H1 (cell line): ENCODE measurements at regions not wholly inside any gene's neighbourhood (a gene's known extent, or its start where the extent isn't known, plus 50 kb on each side); places are given as distances from the start of the nearest gene placed in this dataset.

Source experiments
- ATF2 ChIP-seq: IDR thresholded peaks from 2 replicates; pipeline ENCODE4 v1.6.1; 2012; ENCODE audit warnings: low read length, inconsistent platforms
- CHD7 ChIP-seq: fragments of 300-600 bp; sonication (generic); IDR thresholded peaks from 2 replicates; pipeline ENCODE4 v1.7.1; 2012; ENCODE audit warnings: low read length, moderate library complexity, mild to moderate bottlenecking, inconsistent platforms; ENCODE audit not compliant: insufficient replicate concordance
- CREB1 ChIP-seq: IDR thresholded peaks from 2 replicates; pipeline ENCODE4 v1.6.1; 2012; ENCODE audit warnings: inconsistent platforms
- EZH2 ChIP-seq: fragments of 200-600 bp; sonication (generic); IDR thresholded peaks from 2 replicates; pipeline ENCODE4 v1.7.1; 2012; ENCODE audit warnings: low read depth, mild to moderate bottlenecking, moderate library complexity, low read length, inconsistent platforms; ENCODE audit not compliant: severe bottlenecking
- GTF2F1 ChIP-seq: IDR thresholded peaks from 2 replicates; pipeline ENCODE4 v1.6.1; 2012; ENCODE audit warnings: low read depth, low read length, improper control_type of control experiment, borderline replicate concordance
- JUND ChIP-seq: IDR thresholded peaks from 2 replicates; pipeline ENCODE4 v1.6.1; 2011; ENCODE audit warnings: mild to moderate bottlenecking, improper control_type of control experiment, low read length
- PHF8 ChIP-seq: fragments of 200-600 bp; sonication (generic); conservative IDR thresholded peaks from 2 replicates; pipeline ENCODE4 v1.7.1; 2012; ENCODE audit warnings: low read depth, mild to moderate bottlenecking, inconsistent platforms, low read length, moderate library complexity
- SP2 ChIP-seq: IDR thresholded peaks from 2 replicates; pipeline ENCODE4 v1.6.1; 2012; ENCODE audit warnings: mild to moderate bottlenecking, low read length, inconsistent platforms
- SUZ12 ChIP-seq: fragments of 200-600 bp; sonication (generic); IDR thresholded peaks from 2 replicates; pipeline ENCODE4 v1.6.1; 2012; ENCODE audit warnings: mild to moderate bottlenecking, inconsistent platforms, low read length, moderate library complexity, mixed read lengths
- TEAD4 ChIP-seq: IDR thresholded peaks from 2 replicates; pipeline ENCODE4 v1.6.1; 2012; ENCODE audit warnings: low read depth, low read length, inconsistent platforms, mixed read lengths

GRCh38 chr21:28216976-28217523 lies 775.6 kb downstream of the LTN1 start (continued):
- no peak for TF ChIP-seq CHD7
- no peak for TF ChIP-seq SP2
- no peak for TF ChIP-seq JUND
- TF ChIP-seq EZH2: no peak
- no peak for TF ChIP-seq SUZ12
- TF ChIP-seq GTF2F1: no peak
- TF ChIP-seq CREB1: no peak
- TF ChIP-seq PHF8: no peak
- no peak for TF ChIP-seq ATF2
- no peak for TF ChIP-seq TEAD4
